ENCODE measurements at regions not wholly inside any gene's neighbourhood (a gene's known extent, or its start where the extent isn't known, plus 50 kb on each side); places are given as distances from the start of the nearest gene placed in this dataset.
"Not testable (repeated sequence)": the region's sequence is repeated elsewhere in the genome, so short reads cannot be mapped to it uniquely, and the experiment has no call there.

GRCh38 chr4:18194278-18194677 is 172.7 kb upstream of the LCORL start:
- Histone ChIP-seq H3K27me3 (ENCODE audit: control insufficient read depth in 1 of 2, insufficient read depth in 2 of 2, low read length in 2 of 2) (no peaks in the 10 kb centered on the region), H3K4me1 (ENCODE audit: insufficient read depth, low read length) (no peaks in the 10 kb centered on the region), H3K27ac (ENCODE audit: low read depth, low read length) (no peak overlapping the region), H3K9ac (ENCODE audit: low read length) (no peak overlapping the region), H3K36me3 (ENCODE audit: insufficient read depth, low read length) (no peaks in the 10 kb centered on the region), H3K9me3 (ENCODE audit: low read length) (no peaks in the 10 kb centered on the region), H3K4me3 (ENCODE audit: low read depth in 1 of 2, low read length in 2 of 2) (no peak overlapping the region)

- Histone ChIP-seq H3K36me3 (ENCODE audit: insufficient read depth, low read length) (no peaks in the 10 kb centered on the region), H3K27me3 (ENCODE audit: control insufficient read depth in 1 of 2, insufficient read depth in 2 of 2, low read length in 2 of 2) (no peaks in the 10 kb centered on the region), H3K4me1 (ENCODE audit: insufficient read depth, low read length) (no peaks in the 10 kb centered on the region), H3K9me3 (ENCODE audit: low read length) (no peaks in the 10 kb centered on the region), H3K9ac (ENCODE audit: low read length) (no peak overlapping the region), H3K27ac (ENCODE audit: low read depth, low read length) (no peak overlapping the region), H3K4me3 (ENCODE audit: low read depth in 1 of 2, low read length in 2 of 2) (no peak overlapping the region)
These were observed 171.3 kb upstream of the LCORL start for GRCh38 chr4:18192901-18193300.

- Histone ChIP-seq H3K27me3 (ENCODE audit: control insufficient read depth in 1 of 2, insufficient read depth in 2 of 2, low read length in 2 of 2) (no peaks in the 10 kb centered on the region), H3K4me1 (ENCODE audit: insufficient read depth, low read length) (no peaks in the 10 kb centered on the region), H3K4me3 (ENCODE audit: low read depth in 1 of 2, low read length in 2 of 2) (no peak overlapping the region), H3K27ac (ENCODE audit: low read depth, low read length) (no peak overlapping the region), H3K9ac (ENCODE audit: low read length) (no peak overlapping the region), H3K9me3 (ENCODE audit: low read length) (no peaks in the 10 kb centered on the region), H3K36me3 (ENCODE audit: insufficient read depth, low read length) (no peaks in the 10 kb centered on the region)
These were observed 163.9 kb upstream of the LCORL start for GRCh38 chr4:18185491-18185890.

- Histone ChIP-seq H3K27ac (ENCODE audit: low read depth, low read length) (no peak overlapping the region), H3K4me1 (ENCODE audit: insufficient read depth, low read length) (no peaks in the 10 kb centered on the region), H3K9ac (ENCODE audit: low read length) (no peak overlapping the region), H3K4me3 (ENCODE audit: low read depth in 1 of 2, low read length in 2 of 2) (no peak overlapping the region), H3K27me3 (ENCODE audit: control insufficient read depth in 1 of 2, insufficient read depth in 2 of 2, low read length in 2 of 2) (no peaks in the 10 kb centered on the region), H3K36me3 (ENCODE audit: insufficient read depth, low read length) (no peaks in the 10 kb centered on the region), H3K9me3 (ENCODE audit: low read length) (no peaks in the 10 kb centered on the region)
These were observed 159.3 kb upstream of the LCORL start for GRCh38 chr4:18180892-18181291.

GRCh38 chr4:18180122-18180521 is 158.6 kb upstream of the LCORL start:
- no peaks in the 10 kb centered on the region for H3K36me3 ChIP-seq (ENCODE audit: insufficient read depth, low read length)
- H3K27me3 ChIP-seq (ENCODE audit: control insufficient read depth in 1 of 2, insufficient read depth in 2 of 2, low read length in 2 of 2), result no peaks in the 10 kb centered on the region
- no peak overlapping the region for H3K4me3 ChIP-seq (ENCODE audit: low read depth in 1 of 2, low read length in 2 of 2)
- no peak overlapping the region for H3K9ac ChIP-seq (ENCODE audit: low read length)
- no peaks in the 10 kb centered on the region for H3K4me1 ChIP-seq (ENCODE audit: insufficient read depth, low read length)
- no peak overlapping the region for H3K27ac ChIP-seq (ENCODE audit: low read depth, low read length)
- H3K9me3 ChIP-seq (ENCODE audit: low read length), result no peaks in the 10 kb centered on the region

- H3K4me1 ChIP-seq (ENCODE audit: insufficient read depth, low read length), result no peaks in the 10 kb centered on the region
- no peaks in the 10 kb centered on the region for H3K9me3 ChIP-seq (ENCODE audit: low read length)
- H3K27ac ChIP-seq (ENCODE audit: low read depth, low read length), result no peak overlapping the region
- H3K27me3 ChIP-seq (ENCODE audit: control insufficient read depth in 1 of 2, insufficient read depth in 2 of 2, low read length in 2 of 2), result no peaks in the 10 kb centered on the region
- no peak overlapping the region for H3K9ac ChIP-seq (ENCODE audit: low read length)
- H3K36me3 ChIP-seq (ENCODE audit: insufficient read depth, low read length), result no peaks in the 10 kb centered on the region
- no peak overlapping the region for H3K4me3 ChIP-seq (ENCODE audit: low read depth in 1 of 2, low read length in 2 of 2)
These were observed 150.3 kb upstream of the LCORL start for GRCh38 chr4:18171896-18172295.

- no peaks in the 10 kb centered on the region for H3K27me3 ChIP-seq (ENCODE audit: control insufficient read depth in 1 of 2, insufficient read depth in 2 of 2, low read length in 2 of 2)
- H3K27ac ChIP-seq (ENCODE audit: low read depth, low read length), result no peak overlapping the region
- no peak overlapping the region for H3K9ac ChIP-seq (ENCODE audit: low read length)
- H3K9me3 ChIP-seq (ENCODE audit: low read length), result no peaks in the 10 kb centered on the region
- H3K4me3 ChIP-seq (ENCODE audit: low read depth in 1 of 2, low read length in 2 of 2), result no peak overlapping the region
- no peaks in the 10 kb centered on the region for H3K36me3 ChIP-seq (ENCODE audit: insufficient read depth, low read length)
- H3K4me1 ChIP-seq (ENCODE audit: insufficient read depth, low read length), result no peaks in the 10 kb centered on the region
These were observed 146.3 kb upstream of the LCORL start for GRCh38 chr4:18167831-18168230.

GRCh38 chr4:18166925-18167324 is 145.4 kb upstream of the LCORL start:
- H3K4me1 ChIP-seq (ENCODE audit: insufficient read depth, low read length), result no peaks in the 10 kb centered on the region
- no peaks in the 10 kb centered on the region for H3K27me3 ChIP-seq (ENCODE audit: control insufficient read depth in 1 of 2, insufficient read depth in 2 of 2, low read length in 2 of 2)
- no peak overlapping the region for H3K9ac ChIP-seq (ENCODE audit: low read length)
- H3K4me3 ChIP-seq (ENCODE audit: low read depth in 1 of 2, low read length in 2 of 2), result no peak overlapping the region
- no peaks in the 10 kb centered on the region for H3K9me3 ChIP-seq (ENCODE audit: low read length)
- no peaks in the 10 kb centered on the region for H3K36me3 ChIP-seq (ENCODE audit: insufficient read depth, low read length)
- no peak overlapping the region for H3K27ac ChIP-seq (ENCODE audit: low read depth, low read length)

- Histone ChIP-seq H3K27ac (ENCODE audit: low read depth, low read length) (no peak overlapping the region), H3K4me3 (ENCODE audit: low read depth in 1 of 2, low read length in 2 of 2) (no peak overlapping the region), H3K27me3 (ENCODE audit: control insufficient read depth in 1 of 2, insufficient read depth in 2 of 2, low read length in 2 of 2) (no peaks in the 10 kb centered on the region), H3K36me3 (ENCODE audit: insufficient read depth, low read length) (no peaks in the 10 kb centered on the region), H3K4me1 (ENCODE audit: insufficient read depth, low read length) (no peaks in the 10 kb centered on the region), H3K9ac (ENCODE audit: low read length) (no peak overlapping the region), H3K9me3 (ENCODE audit: low read length) (no peaks in the 10 kb centered on the region)
These were observed 140.9 kb upstream of the LCORL start for GRCh38 chr4:18162453-18162852.

GRCh38 chr4:18159117-18159912 is 137.8 kb upstream of the LCORL start:
- not testable (repeated sequence) for H3K27me3 ChIP-seq (ENCODE audit: control insufficient read depth in 1 of 2, insufficient read depth in 2 of 2, low read length in 2 of 2); H3K4me1 ChIP-seq (ENCODE audit: insufficient read depth, low read length); H3K4me3 ChIP-seq (ENCODE audit: low read depth in 1 of 2, low read length in 2 of 2); H3K9me3 ChIP-seq (ENCODE audit: low read length); H3K36me3 ChIP-seq (ENCODE audit: insufficient read depth, low read length); H3K9ac ChIP-seq (ENCODE audit: low read length); H3K27ac ChIP-seq (ENCODE audit: low read depth, low read length)

- H3K27ac ChIP-seq (ENCODE audit: low read depth, low read length), result no peak overlapping the region
- H3K4me1 ChIP-seq (ENCODE audit: insufficient read depth, low read length), result no peaks in the 10 kb centered on the region
- H3K36me3 ChIP-seq (ENCODE audit: insufficient read depth, low read length), result no peaks in the 10 kb centered on the region
- H3K9ac ChIP-seq (ENCODE audit: low read length), result no peak overlapping the region
- no peaks in the 10 kb centered on the region for H3K27me3 ChIP-seq (ENCODE audit: control insufficient read depth in 1 of 2, insufficient read depth in 2 of 2, low read length in 2 of 2)
- no peak overlapping the region for H3K4me3 ChIP-seq (ENCODE audit: low read depth in 1 of 2, low read length in 2 of 2)
- H3K9me3 ChIP-seq (ENCODE audit: low read length), result no peaks in the 10 kb centered on the region
These were observed 133.8 kb upstream of the LCORL start for GRCh38 chr4:18155067-18156041.
